ENCODE measurements at regions not wholly inside any gene's neighbourhood (a gene's known extent, or its start where the extent isn't known, plus 50 kb on each side); places are given as distances from the start of the nearest gene placed in this dataset.
"Not testable (repeated sequence)": the region's sequence is repeated elsewhere in the genome, so short reads cannot be mapped to it uniquely, and the experiment has no call there.

GRCh38 chr6:78515271-78515670 is 352.1 kb upstream of the IRAK1BP1 start:
- no peak for DNase-seq

- no peak for DNase-seq
Measured at GRCh38 chr6:78517399-78517798, 350.0 kb upstream of the IRAK1BP1 start.

GRCh38 chr6:78523622-78524021 is 343.7 kb upstream of the IRAK1BP1 start:
- DNase-seq = no peak

- DNase-seq = no peak
Measured at GRCh38 chr6:78525976-78526375, 341.4 kb upstream of the IRAK1BP1 start.

- DNase-seq = no peak
Measured at GRCh38 chr6:78526432-78526831, 340.9 kb upstream of the IRAK1BP1 start.

GRCh38 chr6:78528926-78529325 is 338.4 kb upstream of the IRAK1BP1 start:
- DNase-seq = no peak

GRCh38 chr6:78530208-78530607 is 337.1 kb upstream of the IRAK1BP1 start:
- DNase-seq = no peak

GRCh38 chr6:78533426-78533825 is 333.9 kb upstream of the IRAK1BP1 start:
- DNase-seq = no peak

GRCh38 chr6:78533876-78534275 is 333.5 kb upstream of the IRAK1BP1 start:
- no peak for DNase-seq

GRCh38 chr6:78538002-78538401 is 329.3 kb upstream of the IRAK1BP1 start:
- no peak for DNase-seq

- DNase-seq = not testable (repeated sequence)
Measured at GRCh38 chr6:78547636-78548035, 319.7 kb upstream of the IRAK1BP1 start.

GRCh38 chr6:78551361-78551760 is 316.0 kb upstream of the IRAK1BP1 start:
- DNase-seq = no peak

- DNase-seq = no peak
Measured at GRCh38 chr6:78552435-78552834, 314.9 kb upstream of the IRAK1BP1 start.

- DNase-seq = no peak
Measured at GRCh38 chr6:78554341-78554740, 313.0 kb upstream of the IRAK1BP1 start.

GRCh38 chr6:78559056-78559455 is 308.3 kb upstream of the IRAK1BP1 start:
- DNase-seq = no peak

GRCh38 chr6:78561015-78561414 is 306.3 kb upstream of the IRAK1BP1 start:
- DNase-seq = no peak

GRCh38 chr6:78565997-78566396 is 301.4 kb upstream of the IRAK1BP1 start:
- DNase-seq = no peak

- DNase-seq = no peak
Measured at GRCh38 chr6:78570044-78570443, 297.3 kb upstream of the IRAK1BP1 start.

- DNase-seq = no peak
Measured at GRCh38 chr6:78577585-78577984, 289.8 kb upstream of the IRAK1BP1 start.

- no peak for DNase-seq
Measured at GRCh38 chr6:78578430-78578829, 288.9 kb upstream of the IRAK1BP1 start.

GRCh38 chr6:78580923-78581322 is 286.4 kb upstream of the IRAK1BP1 start:
- DNase-seq = no peak

- no peak for DNase-seq
Measured at GRCh38 chr6:78583079-78583478, 284.3 kb upstream of the IRAK1BP1 start.

GRCh38 chr6:78589436-78589835 is 277.9 kb upstream of the IRAK1BP1 start:
- peak; percentile 14 to 75 for DNase-seq

- DNase-seq = no peak
Measured at GRCh38 chr6:78593898-78594667, 273.3 kb upstream of the IRAK1BP1 start.

GRCh38 chr6:78594668-78595066 is 272.7 kb upstream of the IRAK1BP1 start:
- DNase-seq = no peak
